ENCODE measurements at regions not wholly inside any gene's neighbourhood (a gene's known extent, or its start where the extent isn't known, plus 50 kb on each side); places are given as distances from the start of the nearest gene placed in this dataset.
"Not testable (repeated sequence)": the region's sequence is repeated elsewhere in the genome, so short reads cannot be mapped to it uniquely, and the experiment has no call there.

DNA sequence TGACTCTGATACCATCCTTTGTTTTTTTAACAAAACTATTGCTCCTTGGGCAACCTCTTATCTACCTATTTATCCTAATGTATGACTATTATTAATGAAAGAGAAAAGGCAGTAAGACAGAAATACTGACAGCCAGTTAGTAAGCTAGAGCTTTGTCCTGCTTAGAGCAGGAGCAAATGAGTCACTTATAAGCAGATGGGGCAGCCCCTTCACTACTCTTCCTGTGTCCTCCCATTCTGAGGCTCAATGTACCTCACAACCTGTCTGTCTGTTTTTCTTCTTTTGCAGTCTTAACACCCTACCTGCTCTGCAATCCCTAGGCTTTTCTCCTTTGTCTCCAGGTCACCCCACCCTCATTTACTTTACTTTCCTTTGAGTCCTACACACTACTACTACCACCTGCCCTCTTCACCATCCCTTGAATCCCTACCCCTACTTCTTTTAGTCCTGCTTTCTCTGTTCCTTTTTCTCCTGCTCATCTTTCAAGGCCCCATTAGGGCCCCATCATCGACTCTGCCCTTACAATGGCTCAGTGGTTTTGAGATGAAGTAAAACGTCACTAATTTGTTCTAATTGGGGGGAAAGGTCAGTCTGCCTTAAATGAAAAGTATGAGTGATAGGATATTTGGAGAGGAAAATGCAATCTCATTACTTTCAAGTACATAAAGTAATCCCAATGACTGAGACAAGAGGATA lies 294.3 kb downstream of the GUCY2F start:
- DNase-seq (ENCODE audit: low read depth) = no peak
- in situ Hi-C loops (cut with HindIII; ENCODE audit: low pct_unique_long_range_greater_than_20kb, low sequenced_read_pairs) = no loop called here

DNA sequence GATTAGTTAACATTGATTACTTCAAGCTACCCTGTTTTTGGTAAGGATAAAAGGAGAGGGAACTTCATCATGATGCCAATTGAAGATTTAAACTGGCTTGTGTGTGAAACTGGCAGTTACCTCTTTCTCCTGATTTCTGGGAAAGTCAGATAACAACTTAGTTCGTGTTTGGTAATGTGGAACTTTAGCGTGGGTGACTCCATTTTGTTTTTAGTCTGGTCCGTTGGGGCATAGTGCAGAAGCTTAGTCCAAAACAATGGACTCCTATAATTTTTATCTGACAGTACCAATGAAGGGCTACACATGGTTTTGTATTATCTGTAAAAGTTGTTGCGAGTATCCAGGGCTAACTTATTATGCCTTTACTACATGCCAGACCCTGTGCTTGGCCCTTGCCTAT lies 294.9 kb downstream of the GUCY2F start:
- DNase-seq (ENCODE audit: low read depth) = no peak
- in situ Hi-C loops (cut with HindIII; ENCODE audit: low pct_unique_long_range_greater_than_20kb, low sequenced_read_pairs) = no loop called here

DNA sequence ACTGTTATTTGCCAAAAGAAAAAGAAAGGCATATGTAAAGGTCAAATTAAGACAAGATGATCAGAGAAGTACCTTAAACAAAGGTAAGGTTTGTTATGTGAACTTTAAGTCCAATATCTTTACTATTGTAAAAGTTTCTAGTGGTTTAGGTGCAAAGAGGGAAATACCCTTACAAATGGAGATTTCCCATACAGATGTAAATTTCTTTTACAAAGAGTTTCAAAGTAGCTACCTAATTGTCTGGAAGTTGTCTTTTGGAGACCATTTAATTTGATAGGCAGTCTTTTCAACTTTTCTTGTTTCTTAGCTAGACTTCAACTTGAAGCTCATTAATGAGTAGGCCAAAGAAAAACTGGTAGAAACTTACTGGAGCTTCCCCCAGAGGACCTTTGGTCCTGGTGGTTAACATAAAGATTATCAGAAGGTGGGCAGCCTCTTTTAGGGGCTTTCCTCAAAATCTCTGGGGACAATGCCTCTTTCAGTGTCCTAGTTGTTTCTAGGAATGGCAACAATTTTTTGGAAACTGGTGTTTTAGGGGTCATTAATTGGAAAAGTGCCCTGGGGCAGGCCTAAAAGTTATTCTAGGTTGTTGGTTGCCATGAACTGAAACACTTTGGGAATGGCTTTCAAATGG lies 297.3 kb downstream of the GUCY2F start:
- no peak for DNase-seq (ENCODE audit: low read depth)
- in situ Hi-C loops (cut with HindIII; ENCODE audit: low pct_unique_long_range_greater_than_20kb, low sequenced_read_pairs) = no loop called here

- in situ Hi-C loops (cut with HindIII; ENCODE audit: low pct_unique_long_range_greater_than_20kb, low sequenced_read_pairs) = no loop called here
- DNase-seq (ENCODE audit: low read depth) = no peak
These were observed 309.7 kb downstream of the GUCY2F start for GRCh38 chrX:109172091-109172602.

- no peak for DNase-seq (ENCODE audit: low read depth)
These were observed 326.7 kb downstream of the GUCY2F start for GRCh38 chrX:109155161-109155560.

DNA sequence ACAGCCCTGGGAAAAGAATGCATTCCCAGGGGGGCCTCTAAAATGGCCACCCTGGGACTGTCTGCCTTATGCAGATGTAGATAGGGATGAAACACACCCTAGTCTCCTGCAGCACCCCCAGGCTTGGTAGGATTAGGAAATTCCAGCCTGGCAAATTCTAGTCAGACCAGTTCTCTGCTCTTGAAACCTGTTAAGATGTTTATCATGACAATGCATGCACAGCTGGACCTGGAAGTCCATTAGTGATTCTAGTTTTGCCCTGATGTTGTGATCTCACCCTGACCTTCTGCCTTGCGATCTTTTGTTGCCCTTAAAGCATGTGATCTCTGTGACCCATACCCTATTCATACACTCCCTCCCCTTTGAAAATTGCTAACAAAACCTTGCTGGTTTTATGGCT lies 337.7 kb downstream of the GUCY2F start:
- in situ Hi-C loops (cut with HindIII; ENCODE audit: low pct_unique_long_range_greater_than_20kb, low sequenced_read_pairs); DNase-seq (ENCODE audit: low read depth): not testable (repeated sequence)

More at GRCh38 chrX:109155161-109155560, 326.7 kb downstream of the GUCY2F start:
- in situ Hi-C loops (cut with HindIII; ENCODE audit: low pct_unique_long_range_greater_than_20kb, low sequenced_read_pairs) = no loop called here

- DNase-seq (ENCODE audit: low read depth) = no peak
- in situ Hi-C loops (cut with HindIII; ENCODE audit: low pct_unique_long_range_greater_than_20kb, low sequenced_read_pairs) = no loop called here
These were observed 341.4 kb downstream of the GUCY2F start for GRCh38 chrX:109140463-109140862.

DNA sequence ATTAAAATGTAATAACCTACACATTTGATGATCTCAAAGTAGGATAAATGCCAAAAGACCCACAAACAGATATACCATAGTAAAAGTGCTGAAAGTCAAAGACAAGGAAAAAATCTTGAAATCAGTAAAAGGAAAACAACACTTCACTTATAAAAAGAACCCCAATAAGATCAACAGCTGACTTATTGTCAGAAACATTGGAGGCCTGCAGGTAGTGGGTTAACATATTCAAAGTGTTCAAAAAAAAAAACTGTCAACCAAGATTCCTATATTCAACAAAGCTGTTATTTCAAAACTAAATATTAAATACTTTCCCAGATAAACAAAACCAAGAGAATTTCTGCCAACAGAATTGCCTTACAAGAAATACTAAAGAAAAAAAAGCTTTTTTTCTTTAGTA lies 347.1 kb downstream of the GUCY2F start:
- in situ Hi-C loops (cut with HindIII; ENCODE audit: low pct_unique_long_range_greater_than_20kb, low sequenced_read_pairs) = no loop called here
- DNase-seq (ENCODE audit: low read depth) = no peak

GRCh38 chrX:109125304-109125703 lies 356.6 kb downstream of the GUCY2F start:
- DNase-seq (ENCODE audit: low read depth) = no peak
- in situ Hi-C loops (cut with HindIII; ENCODE audit: low pct_unique_long_range_greater_than_20kb, low sequenced_read_pairs) = no loop called here

DNA sequence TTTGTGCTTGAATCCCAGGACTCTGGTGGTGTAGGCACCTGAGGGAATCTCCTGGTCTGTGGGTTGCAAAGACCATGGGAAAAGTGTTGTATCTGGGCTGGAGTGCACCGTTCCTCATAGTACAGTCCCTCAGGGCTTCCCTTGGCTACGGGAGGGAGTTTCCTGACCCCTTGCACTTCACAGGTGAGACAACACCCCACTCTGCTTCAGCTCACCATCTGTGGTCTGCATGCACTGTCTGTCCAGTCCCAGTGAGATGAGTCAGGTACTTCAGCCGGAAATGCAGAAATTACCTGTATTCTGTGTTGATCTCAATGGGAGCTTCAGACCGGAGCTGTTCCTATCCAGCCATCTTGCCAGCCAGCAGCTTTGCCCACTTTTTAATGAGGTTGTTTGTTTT lies 353.0 kb upstream of the IRS4 start:
- no peak for DNase-seq (ENCODE audit: low read depth)
- in situ Hi-C loops (cut with HindIII; ENCODE audit: low pct_unique_long_range_greater_than_20kb, low sequenced_read_pairs) = no loop called here

GRCh38 chrX:109077788-109078187 lies 341.4 kb upstream of the IRS4 start:
- DNase-seq (ENCODE audit: low read depth) = no peak
- in situ Hi-C loops (cut with HindIII; ENCODE audit: low pct_unique_long_range_greater_than_20kb, low sequenced_read_pairs) = no loop called here

DNA sequence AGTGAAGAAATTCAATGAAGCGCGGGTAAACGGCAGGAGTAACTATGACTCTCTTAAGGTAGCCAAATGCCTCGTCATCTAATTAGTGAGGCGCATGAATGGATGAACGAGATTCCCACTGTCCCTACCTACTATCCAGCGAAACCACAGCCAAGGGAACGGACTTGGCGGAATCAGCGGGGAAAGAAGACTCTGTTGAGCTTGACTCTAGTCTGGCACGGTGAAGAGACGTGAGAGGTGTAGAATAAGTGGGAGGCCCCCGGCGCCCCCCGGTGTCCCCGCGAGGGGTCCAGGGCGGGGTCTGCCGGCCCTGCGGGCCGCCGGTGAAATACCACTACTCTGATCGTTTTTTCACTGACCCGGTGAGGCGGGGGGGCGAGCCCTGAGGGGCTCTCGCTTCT lies 317.8 kb upstream of the IRS4 start:
- DNase-seq (ENCODE audit: low read depth); in situ Hi-C loops (cut with HindIII; ENCODE audit: low pct_unique_long_range_greater_than_20kb, low sequenced_read_pairs): not testable (repeated sequence)

DNA sequence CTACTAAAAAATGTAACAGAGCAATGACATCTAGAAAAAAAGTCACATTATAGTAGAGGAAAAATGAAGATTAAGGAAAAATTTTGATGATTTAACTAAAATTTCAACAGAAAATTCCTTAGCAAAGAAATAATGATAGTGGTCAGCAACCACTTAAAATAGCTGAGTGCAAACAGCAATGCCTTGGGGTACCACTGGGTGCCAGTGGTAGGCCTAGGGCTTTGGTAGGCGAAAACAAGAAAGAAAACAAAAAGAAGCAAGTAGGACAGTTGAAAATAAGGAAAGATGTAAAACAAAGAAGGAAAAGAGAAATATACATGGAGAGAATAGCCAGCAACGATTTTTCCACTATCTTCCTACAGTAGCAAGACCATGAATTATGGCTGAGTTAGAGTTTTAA lies 313.5 kb upstream of the IRS4 start:
- DNase-seq (ENCODE audit: low read depth) = no peak
- in situ Hi-C loops (cut with HindIII; ENCODE audit: low pct_unique_long_range_greater_than_20kb, low sequenced_read_pairs) = no loop called here

DNA sequence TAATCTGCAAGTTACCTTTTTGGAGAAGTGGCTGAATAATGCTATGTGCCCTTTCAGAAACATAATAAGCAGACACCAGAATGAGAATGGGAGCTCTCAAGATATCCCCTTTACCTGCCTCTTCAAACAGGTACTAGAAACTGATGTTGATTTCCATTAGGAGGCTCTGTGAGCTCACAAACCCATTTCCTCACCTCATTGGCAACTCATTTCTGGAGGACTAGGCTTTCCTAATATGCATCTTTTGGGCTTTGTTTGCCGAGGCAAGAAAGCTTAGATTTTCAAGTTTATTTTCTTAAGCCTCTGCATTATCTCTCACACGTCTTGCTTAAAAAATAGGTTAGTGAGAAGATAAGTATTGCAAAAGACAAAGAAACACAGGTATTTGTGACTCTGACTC lies 313.1 kb upstream of the IRS4 start:
- DNase-seq (ENCODE audit: low read depth) = no peak
- in situ Hi-C loops (cut with HindIII; ENCODE audit: low pct_unique_long_range_greater_than_20kb, low sequenced_read_pairs) = no loop called here

DNA sequence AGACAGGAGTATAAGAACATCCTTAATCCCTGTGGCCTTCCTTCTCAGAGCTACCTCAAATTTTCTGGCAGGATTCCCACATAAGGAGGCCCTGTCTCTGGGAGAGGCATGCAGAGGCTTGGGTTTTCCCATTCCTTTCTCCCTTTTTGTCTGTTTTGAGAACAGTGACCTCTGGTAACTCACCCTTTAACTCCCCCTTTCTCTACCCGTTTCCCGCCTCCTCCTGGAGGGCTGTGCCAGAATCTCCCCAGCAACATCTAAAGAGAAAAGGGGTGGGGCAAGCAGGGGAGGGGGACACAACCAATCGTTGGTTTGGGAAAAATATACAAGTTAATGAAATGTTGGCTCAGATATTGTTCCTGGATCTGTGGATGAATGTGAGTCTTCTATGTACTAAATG lies 303.7 kb upstream of the IRS4 start:
- DNase-seq (ENCODE audit: low read depth) = no peak
- in situ Hi-C loops (cut with HindIII; ENCODE audit: low pct_unique_long_range_greater_than_20kb, low sequenced_read_pairs) = no loop called here

GRCh38 chrX:109036624-109037023 lies 300.3 kb upstream of the IRS4 start:
- in situ Hi-C loops (cut with HindIII; ENCODE audit: low pct_unique_long_range_greater_than_20kb, low sequenced_read_pairs) = no loop called here
- peak; percentile 34 for DNase-seq (ENCODE audit: low read depth)

DNA sequence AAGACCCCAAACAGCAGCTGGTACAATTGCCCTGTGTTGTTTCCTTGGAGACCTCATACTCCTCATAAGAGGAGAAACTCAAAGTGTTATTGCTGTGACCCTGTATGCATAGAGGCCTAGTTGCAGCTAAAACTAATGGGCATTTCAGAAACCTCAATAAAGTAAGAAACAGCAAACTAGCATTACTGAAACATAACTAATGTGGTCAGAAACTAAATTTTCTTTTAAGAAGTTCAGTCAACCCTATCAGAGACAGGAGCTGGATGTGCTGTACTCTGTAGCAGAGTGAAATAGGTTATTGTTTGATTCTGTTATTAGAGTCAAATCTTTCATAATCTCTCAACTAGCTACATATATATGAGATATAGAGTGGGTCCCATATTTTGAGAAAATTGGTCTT lies 257.5 kb upstream of the IRS4 start:
- no peak for DNase-seq (ENCODE audit: low read depth)
- in situ Hi-C loops (cut with HindIII; ENCODE audit: low pct_unique_long_range_greater_than_20kb, low sequenced_read_pairs) = no loop called here

DNA sequence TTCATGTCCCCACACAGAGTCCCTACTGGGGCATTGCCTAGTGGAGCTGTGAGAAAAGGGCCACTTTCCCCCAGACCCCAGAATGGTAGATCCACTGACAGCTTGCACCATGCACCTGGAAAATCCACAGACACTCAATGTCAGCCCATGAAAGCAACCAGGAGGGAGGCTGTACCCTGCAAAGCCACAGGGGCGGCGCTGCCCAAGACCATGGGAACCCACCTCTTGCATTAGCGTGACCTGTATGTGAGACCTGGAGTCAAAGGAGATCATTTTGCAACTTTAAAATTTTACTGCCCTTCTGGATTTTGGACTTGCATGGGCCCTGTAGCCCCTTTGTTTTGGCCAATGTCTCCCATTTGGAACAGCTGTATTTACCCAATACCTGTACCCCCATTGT lies 236.5 kb upstream of the IRS4 start:
- in situ Hi-C loops (cut with HindIII; ENCODE audit: low pct_unique_long_range_greater_than_20kb, low sequenced_read_pairs); DNase-seq (ENCODE audit: low read depth): not testable (repeated sequence)

- no peak for DNase-seq (ENCODE audit: low read depth)
- in situ Hi-C loops (cut with HindIII; ENCODE audit: low pct_unique_long_range_greater_than_20kb, low sequenced_read_pairs) = no loop called here
These were observed 210.8 kb upstream of the IRS4 start for GRCh38 chrX:108947205-108947604.

DNA sequence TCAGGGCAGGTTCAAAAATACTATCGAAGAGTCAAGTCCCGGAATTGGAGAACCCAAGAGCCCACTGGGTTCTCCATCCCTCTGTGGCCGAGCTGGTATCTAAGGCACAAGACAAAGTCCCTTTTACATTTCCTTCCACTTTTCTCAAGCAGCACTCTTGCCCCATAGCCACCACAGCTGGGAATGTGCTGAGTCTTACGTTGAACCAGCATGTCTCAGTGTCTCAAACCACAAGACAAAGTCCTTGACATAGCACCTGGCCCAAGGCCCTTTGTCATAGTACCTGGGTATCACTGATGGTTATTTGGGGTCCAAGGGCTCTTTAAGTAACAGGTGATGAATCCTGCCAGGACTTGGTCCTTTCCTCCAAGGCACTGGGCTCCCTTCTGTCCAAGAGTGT lies 210.2 kb upstream of the IRS4 start:
- DNase-seq (ENCODE audit: low read depth) = no peak
- in situ Hi-C loops (cut with HindIII; ENCODE audit: low pct_unique_long_range_greater_than_20kb, low sequenced_read_pairs) = no loop called here
